ENCODE measurements at regions not wholly inside any gene's neighbourhood (a gene's known extent, or its start where the extent isn't known, plus 50 kb on each side); places are given as distances from the start of the nearest gene placed in this dataset.

DNA sequence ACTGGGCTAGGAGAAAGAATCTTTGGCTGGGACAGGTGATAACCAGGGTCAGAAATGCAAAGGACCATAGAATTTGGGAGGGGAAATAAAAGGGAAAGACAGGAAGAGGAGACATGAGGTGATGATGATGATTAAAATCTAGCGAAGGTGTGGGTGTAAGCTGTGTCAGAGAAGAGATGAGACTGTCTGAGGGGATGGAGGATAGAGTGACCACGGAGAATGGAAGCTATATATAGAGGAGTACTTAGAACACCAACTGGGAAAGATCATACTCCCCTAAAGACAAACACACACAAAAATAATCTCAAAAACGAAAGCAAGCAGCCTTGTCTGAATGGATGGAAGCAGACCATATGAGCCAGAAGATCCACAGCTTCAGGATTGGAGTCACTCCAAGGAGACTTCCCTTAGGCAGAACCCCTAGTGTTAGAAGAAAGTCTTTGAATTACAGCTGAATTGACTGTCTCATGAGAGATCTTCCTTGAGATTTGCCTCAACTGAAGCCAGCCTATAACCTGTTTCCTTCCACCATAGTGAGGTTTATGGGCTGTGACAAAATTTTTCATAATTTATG lies 115.2 kb upstream of the DAZL start:
- H3K27ac Mint-ChIP-seq, result no peak overlapping the region
- no peaks in the 10 kb centered on the region for H3K27me3 ChIP-seq (ENCODE audit: insufficient read depth)
- DNase-seq (ENCODE audit: low spot score) (no peak), ATAC-seq (no peak)
- H3K9me3 Mint-ChIP-seq, result peaks cover 2% of the 10 kb centered on the region; the same call in 2 of the 3 replicates
- H3K27me3 Mint-ChIP-seq (ENCODE audit: insufficient read depth, low read depth, poor library complexity), result no peaks in the 10 kb centered on the region
- no peak overlapping the region for H2AFZ ChIP-seq
- no peaks in the 10 kb centered on the region for H3F3A ChIP-seq (replicated peaks; ENCODE audit: low read depth)
- H3K9me2 ChIP-seq (ENCODE audit: insufficient read depth), result peaks cover 29% of the 10 kb centered on the region
- no peak overlapping the region for H3K27ac ChIP-seq (ENCODE audit: low read depth)
- H3K4me3 ChIP-seq, result no peak overlapping the region
- no peaks in the 10 kb centered on the region; the same call in 2 of the 3 replicates for H3K36me3 Mint-ChIP-seq (ENCODE audit: low read depth)
- no peak overlapping the region for H3K4me3 Mint-ChIP-seq
- peaks cover 3% of the 10 kb centered on the region; the same call in 1 of the 2 replicates for H3K36me3 ChIP-seq (ENCODE audit: insufficient read depth)
- no peak overlapping the region for H3K4me2 ChIP-seq
- peaks cover 11% of the 10 kb centered on the region; the same call in 2 of the 3 replicates for H3K4me1 Mint-ChIP-seq
- no peaks in the 10 kb centered on the region for H4K20me1 ChIP-seq (replicated peaks; ENCODE audit: insufficient read depth)
- no peaks in the 10 kb centered on the region for H3K79me2 ChIP-seq (replicated peaks; ENCODE audit: insufficient read depth)
- peaks cover 9% of the 10 kb centered on the region; the same call in 1 of the 2 replicates for H3K4me1 ChIP-seq (ENCODE audit: insufficient read depth)
- no peak for TF ChIP-seq STAT1 (IDR thresholded peaks at IDR 0.05; ENCODE audit: unreplicated experiment)
- TF ChIP-seq ETS1 (IDR thresholded peaks at IDR 0.05), result no peak
- TF ChIP-seq CTCF (conservative IDR thresholded peaks at IDR 0.05; ENCODE audit: low read depth in 2 of 2), result no peak
- TF ChIP-seq REST (IDR thresholded peaks at IDR 0.05; ENCODE audit: unreplicated experiment), result no peak
- no peak for TF ChIP-seq EZH2 (IDR thresholded peaks at IDR 0.05; ENCODE audit: low read depth, unreplicated experiment)
- TF ChIP-seq NANOG (IDR thresholded peaks at IDR 0.05; ENCODE audit: borderline replicate concordance), result no peak
- no peak for TF ChIP-seq CREB1 (CRISPR knock-in tag; IDR thresholded peaks at IDR 0.05; ENCODE audit: low read depth)
- TF ChIP-seq EZH2phosphoT487 (IDR thresholded peaks at IDR 0.05; ENCODE audit: unreplicated experiment), result no peak
- TF ChIP-seq POLR2AphosphoS5 (IDR thresholded peaks at IDR 0.05; ENCODE audit: low read depth), result no peak
- TF ChIP-seq, protein P1, sequence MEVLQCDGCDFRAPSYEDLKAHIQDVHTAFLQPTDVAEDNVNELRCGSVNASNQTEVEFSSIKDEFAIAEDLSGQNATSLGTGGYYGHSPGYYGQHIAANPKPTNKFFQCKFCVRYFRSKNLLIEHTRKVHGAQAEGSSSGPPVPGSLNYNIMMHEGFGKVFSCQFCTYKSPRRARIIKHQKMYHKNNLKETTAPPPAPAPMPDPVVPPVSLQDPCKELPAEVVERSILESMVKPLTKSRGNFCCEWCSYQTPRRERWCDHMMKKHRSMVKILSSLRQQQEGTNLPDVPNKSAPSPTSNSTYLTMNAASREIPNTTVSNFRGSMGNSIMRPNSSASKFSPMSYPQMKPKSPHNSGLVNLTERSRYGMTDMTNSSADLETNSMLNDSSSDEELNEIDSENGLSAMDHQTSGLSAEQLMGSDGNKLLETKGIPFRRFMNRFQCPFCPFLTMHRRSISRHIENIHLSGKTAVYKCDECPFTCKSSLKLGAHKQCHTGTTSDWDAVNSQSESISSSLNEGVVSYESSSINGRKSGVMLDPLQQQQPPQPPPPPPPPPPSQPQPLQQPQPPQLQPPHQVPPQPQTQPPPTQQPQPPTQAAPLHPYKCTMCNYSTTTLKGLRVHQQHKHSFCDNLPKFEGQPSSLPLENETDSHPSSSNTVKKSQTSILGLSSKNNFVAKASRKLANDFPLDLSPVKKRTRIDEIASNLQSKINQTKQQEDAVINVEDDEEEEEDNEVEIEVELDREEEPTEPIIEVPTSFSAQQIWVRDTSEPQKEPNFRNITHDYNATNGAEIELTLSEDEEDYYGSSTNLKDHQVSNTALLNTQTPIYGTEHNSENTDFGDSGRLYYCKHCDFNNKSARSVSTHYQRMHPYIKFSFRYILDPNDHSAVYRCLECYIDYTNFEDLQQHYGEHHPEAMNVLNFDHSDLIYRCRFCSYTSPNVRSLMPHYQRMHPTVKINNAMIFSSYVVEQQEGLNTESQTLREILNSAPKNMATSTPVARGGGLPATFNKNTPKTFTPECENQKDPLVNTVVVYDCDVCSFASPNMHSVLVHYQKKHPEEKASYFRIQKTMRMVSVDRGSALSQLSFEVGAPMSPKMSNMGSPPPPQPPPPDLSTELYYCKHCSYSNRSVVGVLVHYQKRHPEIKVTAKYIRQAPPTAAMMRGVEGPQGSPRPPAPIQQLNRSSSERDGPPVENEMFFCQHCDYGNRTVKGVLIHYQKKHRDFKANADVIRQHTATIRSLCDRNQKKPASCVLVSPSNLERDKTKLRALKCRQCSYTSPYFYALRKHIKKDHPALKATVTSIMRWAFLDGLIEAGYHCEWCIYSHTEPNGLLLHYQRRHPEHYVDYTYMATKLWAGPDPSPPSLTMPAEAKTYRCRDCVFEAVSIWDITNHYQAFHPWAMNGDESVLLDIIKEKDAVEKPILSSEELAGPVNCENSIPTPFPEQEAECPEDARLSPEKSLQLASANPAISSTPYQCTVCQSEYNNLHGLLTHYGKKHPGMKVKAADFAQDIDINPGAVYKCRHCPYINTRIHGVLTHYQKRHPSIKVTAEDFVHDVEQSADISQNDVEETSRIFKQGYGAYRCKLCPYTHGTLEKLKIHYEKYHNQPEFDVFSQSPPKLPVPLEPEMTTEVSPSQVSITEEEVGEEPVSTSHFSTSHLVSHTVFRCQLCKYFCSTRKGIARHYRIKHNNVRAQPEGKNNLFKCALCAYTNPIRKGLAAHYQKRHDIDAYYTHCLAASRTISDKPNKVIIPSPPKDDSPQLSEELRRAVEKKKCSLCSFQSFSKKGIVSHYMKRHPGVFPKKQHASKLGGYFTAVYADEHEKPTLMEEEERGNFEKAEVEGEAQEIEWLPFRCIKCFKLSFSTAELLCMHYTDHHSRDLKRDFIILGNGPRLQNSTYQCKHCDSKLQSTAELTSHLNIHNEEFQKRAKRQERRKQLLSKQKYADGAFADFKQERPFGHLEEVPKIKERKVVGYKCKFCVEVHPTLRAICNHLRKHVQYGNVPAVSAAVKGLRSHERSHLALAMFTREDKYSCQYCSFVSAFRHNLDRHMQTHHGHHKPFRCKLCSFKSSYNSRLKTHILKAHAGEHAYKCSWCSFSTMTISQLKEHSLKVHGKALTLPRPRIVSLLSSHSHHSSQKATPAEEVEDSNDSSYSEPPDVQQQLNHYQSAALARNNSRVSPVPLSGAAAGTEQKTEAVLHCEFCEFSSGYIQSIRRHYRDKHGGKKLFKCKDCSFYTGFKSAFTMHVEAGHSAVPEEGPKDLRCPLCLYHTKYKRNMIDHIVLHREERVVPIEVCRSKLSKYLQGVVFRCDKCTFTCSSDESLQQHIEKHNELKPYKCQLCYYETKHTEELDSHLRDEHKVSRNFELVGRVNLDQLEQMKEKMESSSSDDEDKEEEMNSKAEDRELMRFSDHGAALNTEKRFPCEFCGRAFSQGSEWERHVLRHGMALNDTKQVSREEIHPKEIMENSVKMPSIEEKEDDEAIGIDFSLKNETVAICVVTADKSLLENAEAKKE (CRISPR knock-in tag; IDR thresholded peaks at IDR 0.05), result no peak
- no peak for TF ChIP-seq ZNF331 (CRISPR knock-in tag; IDR thresholded peaks at IDR 0.05; ENCODE audit: low read depth)
- no peak for TF ChIP-seq JUNB (IDR thresholded peaks at IDR 0.05; ENCODE audit: unreplicated experiment)
- TF ChIP-seq ZNF114 (CRISPR knock-in tag; IDR thresholded peaks at IDR 0.05), result no peak

Measured in GM23338 (cell line).